GM12878 (cell line): ENCODE measurements at regions not wholly inside any gene's neighbourhood (a gene's known extent, or its start where the extent isn't known, plus 50 kb on each side); places are given as distances from the start of the nearest gene placed in this dataset.

Experiments used
- BACH1 ChIP-seq: fragments of 450-650 bp; IDR thresholded peaks from 2 replicates; pipeline ENCODE4 v1.6.1; 2017; ENCODE audit warnings: mild to moderate bottlenecking, borderline replicate concordance
- BRCA1 ChIP-seq: IDR thresholded peaks from 2 replicates; pipeline ENCODE4 v1.6.1; 2011; ENCODE audit warnings: low read depth, low read length, improper control_type of control experiment
- CREM ChIP-seq: IDR thresholded peaks from 2 replicates; pipeline ENCODE4 v1.6.1; 2014; ENCODE audit warnings: antibody characterized with exemption, low read depth
- CTCF ChIP-seq, 3 experiments: IDR thresholded peaks in 2 of 3; conservative IDR thresholded peaks in 1 of 3; 2 replicates each; pipeline ENCODE4 v1.5.1; 2011; ENCODE audit warnings: low read depth in 3 of 3, low read length in 3 of 3, mild to moderate bottlenecking in 3 of 3, control low read depth in 2 of 3, moderate library complexity in 2 of 3, inconsistent platforms in 1 of 3, mixed read lengths in 1 of 3; ENCODE audit not compliant: control insufficient read depth in 2 of 3, insufficient read depth in 1 of 3; ENCODE audit errors: extremely low read depth in 1 of 3
- EGR1 ChIP-seq, 2 experiments: IDR thresholded peaks; 1 replicate in 1 of 2; 2 replicates in 1 of 2; pipeline ENCODE4 v1.6.1; 2011 to 2012; ENCODE audit warnings: low read depth in 2 of 2, low read length in 2 of 2, borderline replicate concordance in 1 of 2, mild to moderate bottlenecking in 1 of 2, moderate library complexity in 1 of 2
- JUND ChIP-seq: IDR thresholded peaks from 2 replicates; pipeline ENCODE4 v1.6.1; 2012; ENCODE audit warnings: low read depth, mild to moderate bottlenecking, low read length, improper control_type of control experiment, moderate library complexity
- KLF5 ChIP-seq: fragments of 450-650 bp; IDR thresholded peaks from 2 replicates; pipeline ENCODE4 v1.6.1; 2014; ENCODE audit warnings: mild to moderate bottlenecking; ENCODE audit not compliant: partially characterized antibody
- LARP7 ChIP-seq: fragments of 450-650 bp; IDR thresholded peaks from 2 replicates; pipeline ENCODE4 v1.6.1; 2017; ENCODE audit warnings: mild to moderate bottlenecking
- PBX3 ChIP-seq: IDR thresholded peaks from 2 replicates; pipeline ENCODE4 v1.6.1; 2011; ENCODE audit warnings: mild to moderate bottlenecking, low read depth, low read length, moderate library complexity; ENCODE audit not compliant: insufficient replicate concordance
- POLR2AphosphoS5 ChIP-seq: IDR thresholded peaks from 2 replicates; pipeline ENCODE4 v1.6.1; 2011; ENCODE audit warnings: mild to moderate bottlenecking, low read length, inconsistent platforms
- SMC3 ChIP-seq: IDR thresholded peaks from 2 replicates; pipeline ENCODE4 v1.6.1; 2011; ENCODE audit warnings: low read length, improper control_type of control experiment, borderline replicate concordance
- SPI1 ChIP-seq: IDR thresholded peaks from 2 replicates; pipeline ENCODE4 v1.6.1; 2011; ENCODE audit warnings: low read depth, mild to moderate bottlenecking, low read length, moderate library complexity, borderline replicate concordance; ENCODE audit not compliant: insufficient read depth
- USF1 ChIP-seq: IDR thresholded peaks from 2 replicates; pipeline ENCODE4 v1.6.1; 2011; ENCODE audit warnings: borderline replicate concordance, low read depth, mild to moderate bottlenecking, moderate library complexity, mixed read lengths, low read length; ENCODE audit not compliant: insufficient read depth; ENCODE audit errors: extremely low read length
- ZBTB33 ChIP-seq: fragments of 450-650 bp; IDR thresholded peaks from 2 replicates; pipeline ENCODE4 v1.6.1; 2017; ENCODE audit warnings: mild to moderate bottlenecking

- TF ChIP-seq USF1 (no peak), ZBTB33 (no peak), POLR2AphosphoS5 (no peak), BRCA1 (no peak), SPI1 (no peak), CTCF (IDR thresholded peaks at IDR 0.05 in 2 of 3, conservative IDR thresholded peaks at IDR 0.05 in 1 of 3; ENCODE audit: control insufficient read depth in 2 of 3, extremely low read depth in 1 of 3, insufficient read depth in 1 of 3, low read depth in 3 of 3, low read length in 3 of 3) (no peak), SMC3 (no peak), JUND (no peak), CREM (no peak), EGR1 (IDR thresholded peaks at IDR 0.05; ENCODE audit: borderline replicate concordance in 1 of 2, low read depth in 2 of 2, low read length in 2 of 2) (no peak), BACH1 (no peak), KLF5 (no peak), PBX3 (no peak), LARP7 (no peak)
Measured at GRCh38 chr21:28657566-28657965, 335.1 kb downstream of the LTN1 start.
